PC-3 (cell line): ENCODE measurements at regions not wholly inside any gene's neighbourhood (a gene's known extent, or its start where the extent isn't known, plus 50 kb on each side); places are given as distances from the start of the nearest gene placed in this dataset.

ENCODE experiments used
- CTCF ChIP-seq: fragments of 300-600 bp; sonication (generic); conservative IDR thresholded peaks from 2 replicates; pipeline ENCODE4 v1.5.1; 2017; ENCODE audit warnings: antibody characterized with exemption, low read depth, mild to moderate bottlenecking, low read length
- EZH2 ChIP-seq: fragments of 300-600 bp; sonication (generic); IDR thresholded peaks from one replicate; pipeline ENCODE4 v1.6.1; 2017; ENCODE audit warnings: antibody characterized with exemption, mild to moderate bottlenecking, low read length; ENCODE audit not compliant: unreplicated experiment
- EZH2phosphoT487 ChIP-seq: fragments of 300-600 bp; sonication (generic); IDR thresholded peaks from 2 replicates; pipeline ENCODE4 v1.6.1; 2018; ENCODE audit warnings: mild to moderate bottlenecking, antibody characterized with exemption, low read length, borderline replicate concordance

GRCh38 chr3:77746048-77746447 is 706.1 kb downstream of the ROBO2 start:
- TF ChIP-seq CTCF (no peak), EZH2 (no peak), EZH2phosphoT487 (no peak)
